Suprapubic skin (tissue), 4 donors: ENCODE measurements at regions not wholly inside any gene's neighbourhood (a gene's known extent, or its start where the extent isn't known, plus 50 kb on each side); places are given as distances from the start of the nearest gene placed in this dataset.

Experiments used
- EP300 ChIP-seq: sonication (generic); formaldehyde crosslinking; IDR thresholded peaks from one replicate; pipeline ENCODE4 v1.6.1; 2017; ENCODE audit warnings: antibody characterized with exemption
- POLR2A ChIP-seq, 2 donors: fragments of 450-650 bp; IDR thresholded peaks; one replicate each; pipeline ENCODE4 v1.6.1; 2017; ENCODE audit warnings: antibody characterized with exemption in 2 of 2, mild to moderate bottlenecking in 2 of 2, moderate library complexity in 2 of 2
- POLR2AphosphoS5 ChIP-seq, 3 donors: sonication (generic); formaldehyde crosslinking; IDR thresholded peaks; one replicate each; pipeline ENCODE4 v1.6.1; 2017; ENCODE audit warnings: antibody characterized with exemption in 3 of 3
- TF ChIP-seq, protein P1 (sequence below), 2 donors: fragments of 200-600 bp in 1 of 2; fragments of 450-650 bp in 1 of 2; sonication (generic) in 1 of 2; IDR thresholded peaks; one replicate each; pipeline ENCODE4 v1.5.1; 2016 to 2019; ENCODE audit warnings: antibody characterized with exemption in 2 of 2, mild to moderate bottlenecking in 1 of 2, moderate library complexity in 1 of 2

GRCh38 chr18:7414459-7414858 is 152.7 kb upstream of the PTPRM start:
- peak; percentile 74 for TF ChIP-seq EP300
- TF ChIP-seq, protein P1, sequence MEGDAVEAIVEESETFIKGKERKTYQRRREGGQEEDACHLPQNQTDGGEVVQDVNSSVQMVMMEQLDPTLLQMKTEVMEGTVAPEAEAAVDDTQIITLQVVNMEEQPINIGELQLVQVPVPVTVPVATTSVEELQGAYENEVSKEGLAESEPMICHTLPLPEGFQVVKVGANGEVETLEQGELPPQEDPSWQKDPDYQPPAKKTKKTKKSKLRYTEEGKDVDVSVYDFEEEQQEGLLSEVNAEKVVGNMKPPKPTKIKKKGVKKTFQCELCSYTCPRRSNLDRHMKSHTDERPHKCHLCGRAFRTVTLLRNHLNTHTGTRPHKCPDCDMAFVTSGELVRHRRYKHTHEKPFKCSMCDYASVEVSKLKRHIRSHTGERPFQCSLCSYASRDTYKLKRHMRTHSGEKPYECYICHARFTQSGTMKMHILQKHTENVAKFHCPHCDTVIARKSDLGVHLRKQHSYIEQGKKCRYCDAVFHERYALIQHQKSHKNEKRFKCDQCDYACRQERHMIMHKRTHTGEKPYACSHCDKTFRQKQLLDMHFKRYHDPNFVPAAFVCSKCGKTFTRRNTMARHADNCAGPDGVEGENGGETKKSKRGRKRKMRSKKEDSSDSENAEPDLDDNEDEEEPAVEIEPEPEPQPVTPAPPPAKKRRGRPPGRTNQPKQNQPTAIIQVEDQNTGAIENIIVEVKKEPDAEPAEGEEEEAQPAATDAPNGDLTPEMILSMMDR (IDR thresholded peaks at IDR 0.05), result no peak
- TF ChIP-seq POLR2AphosphoS5 (IDR thresholded peaks at IDR 0.05), result peak in 2 of 3 donors; percentile 17 to 94
- no peak for TF ChIP-seq POLR2A (IDR thresholded peaks at IDR 0.05)
